ENCODE measurements at regions not wholly inside any gene's neighbourhood (a gene's known extent, or its start where the extent isn't known, plus 50 kb on each side); places are given as distances from the start of the nearest gene placed in this dataset.

GRCh38 chr11:104661901-104662300 is 236.4 kb downstream of the CASP12 start:
- no peak for DNase-seq
- intact Hi-C loops (cut with DNase I), result no loop called here

GRCh38 chr11:104661471-104661870 is 236.8 kb downstream of the CASP12 start:
- DNase-seq, result no peak
- intact Hi-C loops (cut with DNase I), result no loop called here

GRCh38 chr11:104658177-104658576 is 240.1 kb downstream of the CASP12 start:
- intact Hi-C loops (cut with DNase I), result no loop called here
- DNase-seq, result peak in 2 of 10 donors; percentile 69 to 76

DNA sequence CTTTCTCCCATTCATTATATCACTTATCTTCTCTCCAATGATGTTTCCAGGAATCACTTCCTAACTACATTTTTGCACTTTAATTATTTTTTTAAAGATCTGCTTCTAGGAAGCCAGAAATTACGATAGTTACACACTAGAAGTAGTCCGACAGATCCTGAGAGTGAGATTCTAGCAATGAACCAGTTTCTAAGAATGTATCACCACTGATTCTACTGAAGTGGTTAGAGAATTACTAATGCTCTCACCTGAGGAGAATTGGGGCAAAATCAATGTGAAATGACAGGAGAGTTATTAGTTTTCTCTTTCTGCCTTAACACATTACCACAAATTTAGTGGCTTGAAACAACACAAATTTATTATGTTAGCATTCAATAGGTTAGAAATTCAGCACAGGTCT is 241.2 kb downstream of the CASP12 start:
- intact Hi-C loops (cut with DNase I), result no loop called here

GRCh38 chr11:104655066-104655465 is 243.2 kb downstream of the CASP12 start:
- DNase-seq, result no peak

More for the DNA sequence above, 241.2 kb downstream of the CASP12 start:
- DNase-seq, result no peak

GRCh38 chr11:104654181-104654813 is 244.0 kb downstream of the CASP12 start:
- intact Hi-C loops (cut with DNase I), result no loop called here
- no peak for DNase-seq

More at GRCh38 chr11:104655066-104655465, 243.2 kb downstream of the CASP12 start:
- intact Hi-C loops (cut with DNase I), result no loop called here

- intact Hi-C loops (cut with DNase I), result no loop called here
- no peak for DNase-seq
These were observed 244.9 kb downstream of the CASP12 start for GRCh38 chr11:104653407-104653806.

- DNase-seq, result no peak
- intact Hi-C loops (cut with DNase I), result no loop called here
These were observed 245.3 kb downstream of the CASP12 start for GRCh38 chr11:104652996-104653395.

DNA sequence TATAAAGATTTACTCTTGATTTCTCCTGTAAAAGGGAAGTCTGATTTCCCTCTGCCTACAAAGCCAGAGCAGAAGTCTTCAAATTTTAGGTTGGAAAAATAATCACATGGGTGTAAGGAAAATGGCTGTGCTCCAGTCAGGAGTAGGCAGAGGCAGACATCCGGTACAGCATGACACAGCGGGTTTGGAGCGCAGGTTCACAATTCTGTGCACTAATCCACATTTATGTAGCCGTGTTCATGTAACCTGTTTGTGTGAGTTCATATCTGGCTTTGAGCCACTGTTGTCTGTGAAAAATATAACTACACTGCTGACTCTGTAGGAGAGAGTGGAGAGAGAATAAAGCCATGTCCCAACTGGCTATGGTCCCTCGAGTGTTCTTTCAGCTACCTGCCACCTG is 248.0 kb downstream of the CASP12 start:
- no peak for DNase-seq
- intact Hi-C loops (cut with DNase I), result no loop called here

- DNase-seq, result no peak
- intact Hi-C loops (cut with DNase I), result no loop called here
These were observed 249.3 kb downstream of the CASP12 start for GRCh38 chr11:104649002-104649401.

GRCh38 chr11:104645261-104646222 is 252.7 kb downstream of the CASP12 start:
- DNase-seq, result no peak
- intact Hi-C loops (cut with DNase I), result no loop called here

DNA sequence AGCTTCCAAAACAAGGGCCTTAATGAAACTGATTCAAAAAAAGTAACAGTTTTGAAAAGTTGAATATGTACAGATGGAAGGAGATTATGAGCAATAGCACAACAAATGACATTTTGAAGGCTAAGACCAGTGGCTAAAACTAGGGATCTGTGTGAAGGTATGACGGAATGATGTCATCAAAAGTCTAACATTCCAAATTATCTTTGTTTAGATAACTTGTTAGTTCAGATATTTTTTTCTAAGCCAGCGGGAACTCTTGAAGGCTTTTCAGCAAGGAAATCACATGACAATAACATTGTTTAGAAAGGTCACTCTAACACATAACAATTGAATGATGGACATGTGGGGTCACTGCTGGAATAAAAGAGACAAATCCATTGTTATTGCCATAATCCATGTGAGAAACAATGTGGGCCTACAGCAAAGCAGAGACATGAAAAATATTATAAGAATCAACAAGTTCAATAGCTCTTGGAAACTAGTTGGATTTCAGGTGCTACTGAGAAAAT is 260.5 kb downstream of the CASP12 start:
- intact Hi-C loops (cut with DNase I), result no loop called here
- DNase-seq, result no peak

DNA sequence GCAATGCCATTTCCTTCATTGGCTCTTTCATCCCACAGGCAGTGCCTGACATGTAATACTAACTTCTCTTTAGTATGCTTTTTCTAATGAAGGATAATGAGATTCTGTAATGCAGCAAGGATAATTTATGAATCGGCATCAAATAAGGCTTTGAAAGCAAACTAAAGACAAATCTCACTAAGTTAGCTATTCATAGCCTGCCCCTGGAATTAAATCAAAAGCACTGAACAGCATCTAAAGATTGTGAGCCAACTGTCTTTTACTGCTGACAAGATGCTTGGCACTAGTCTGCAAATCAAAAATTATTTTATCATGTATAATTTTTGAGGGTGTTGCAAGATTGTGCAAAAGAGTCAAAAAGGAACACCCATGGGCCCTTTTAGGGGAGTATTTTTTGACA is 265.0 kb downstream of the CASP12 start:
- intact Hi-C loops (cut with DNase I), result no loop called here
- DNase-seq, result no peak

- DNase-seq, result no peak
- intact Hi-C loops (cut with DNase I), result no loop called here
These were observed 267.9 kb downstream of the CASP12 start for GRCh38 chr11:104630352-104630751.

- intact Hi-C loops (cut with DNase I), result no loop called here
- no peak for DNase-seq
These were observed 273.0 kb downstream of the CASP12 start for GRCh38 chr11:104625246-104625645.

GRCh38 chr11:104624021-104624420 is 274.2 kb downstream of the CASP12 start:
- no peak for DNase-seq
- intact Hi-C loops (cut with DNase I), result no loop called here

GRCh38 chr11:104623518-104623917 is 274.7 kb downstream of the CASP12 start:
- DNase-seq, result no peak
- intact Hi-C loops (cut with DNase I), result no loop called here

- intact Hi-C loops (cut with DNase I), result no loop called here
- no peak for DNase-seq
These were observed 277.3 kb downstream of the CASP12 start for GRCh38 chr11:104620991-104621390.

DNA sequence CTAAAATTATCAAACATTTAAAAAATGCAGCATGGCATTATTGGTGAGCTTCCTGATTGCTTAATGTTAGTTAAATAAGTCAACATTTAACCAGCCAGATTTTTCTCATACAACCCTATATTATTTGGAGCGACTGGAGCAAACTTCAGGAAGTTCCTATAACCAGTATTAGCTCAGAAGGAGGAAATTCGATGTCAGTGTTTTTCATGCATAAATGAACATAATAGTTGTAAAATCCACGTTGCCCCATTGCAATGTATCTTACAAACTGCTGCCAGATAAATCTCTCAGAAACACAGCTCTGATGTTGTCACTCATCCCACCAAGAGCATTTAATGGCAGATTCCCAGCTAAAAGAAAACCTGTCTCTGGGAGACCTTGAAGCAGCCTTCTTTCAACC is 278.5 kb downstream of the CASP12 start:
- intact Hi-C loops (cut with DNase I), result no loop called here
- DNase-seq, result no peak

DNA sequence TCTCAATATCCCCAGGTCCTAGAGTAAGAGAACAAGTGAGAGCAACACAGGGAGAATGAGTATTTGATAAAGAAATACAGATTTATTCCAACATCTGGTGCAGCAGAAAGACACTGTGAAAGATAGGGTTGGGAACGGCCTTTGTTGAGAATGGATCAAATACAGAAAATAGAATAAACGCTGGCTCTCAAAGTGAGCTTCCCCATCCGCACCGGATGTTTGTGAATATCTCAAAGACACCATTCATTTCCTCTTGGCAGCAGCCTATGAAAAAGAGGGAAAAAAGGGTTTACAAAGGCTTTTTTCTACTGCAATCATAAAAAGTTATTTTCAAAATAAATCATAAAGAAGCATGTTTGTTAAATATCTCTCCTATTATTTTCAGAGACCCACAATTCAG is 279.3 kb downstream of the CASP12 start:
- intact Hi-C loops (cut with DNase I), result no loop called here
- peak in 1 of 10 donors; percentile 37 for DNase-seq

DNA sequence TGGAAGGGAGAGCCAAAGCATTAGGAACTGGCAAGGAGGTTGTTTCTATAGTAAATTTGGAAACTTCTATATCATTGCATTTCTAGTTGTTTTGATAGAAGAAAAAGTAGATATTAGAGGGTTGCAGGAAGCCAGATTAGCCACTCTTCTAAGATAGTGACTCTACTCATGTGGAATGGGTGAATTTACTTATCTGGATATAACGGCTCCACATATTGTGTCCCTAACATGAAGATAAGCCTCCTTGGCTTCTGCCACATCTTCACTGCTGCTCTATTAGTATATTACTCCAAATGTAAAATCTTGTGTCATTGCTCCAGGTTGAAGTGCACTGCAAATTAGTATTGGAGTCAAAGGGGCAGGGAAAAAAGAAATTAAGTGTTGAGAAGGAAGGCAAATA is 283.3 kb downstream of the CASP12 start:
- intact Hi-C loops (cut with DNase I), result no loop called here
- DNase-seq, result no peak

Data from posterior cingulate gyrus (tissue), 11 donors.